H9 (cell line): ENCODE measurements at regions not wholly inside any gene's neighbourhood (a gene's known extent, or its start where the extent isn't known, plus 50 kb on each side); places are given as distances from the start of the nearest gene placed in this dataset.

Source experiments
- DNase-seq: peaks from one replicate; pipeline ENCODE4 v3.0.0-alpha.2; 2017
- H2AFZ ChIP-seq: one replicate; pipeline ENCODE4 v1.6.1; 2013; ENCODE audit warnings: mild to moderate bottlenecking, low read length, control low read depth, moderate library complexity
- H2AK5ac ChIP-seq: 2 replicates; pipeline ENCODE4 v1.6.1; 2013; ENCODE audit warnings: low read length, control low read depth, mixed read lengths; ENCODE audit not compliant: insufficient read length
- H2BK120ac ChIP-seq: one replicate; pipeline ENCODE4 v1.6.1; 2013; ENCODE audit warnings: low read depth, mild to moderate bottlenecking, low read length, control low read depth, inconsistent platforms; ENCODE audit not compliant: poor library complexity, severe bottlenecking
- H2BK12ac ChIP-seq: 2 replicates; pipeline ENCODE4 v1.6.1; 2013; ENCODE audit warnings: low read length, control low read depth, mixed read lengths, low read depth; ENCODE audit not compliant: insufficient read length
- H2BK15ac ChIP-seq: 2 replicates; pipeline ENCODE4 v1.6.1; 2013; ENCODE audit warnings: low read depth, low read length, control low read depth
- H2BK20ac ChIP-seq: one replicate; pipeline ENCODE4 v1.6.1; 2013; ENCODE audit warnings: low read depth, mild to moderate bottlenecking, low read length, control low read depth, inconsistent platforms; ENCODE audit not compliant: poor library complexity, severe bottlenecking
- H2BK5ac ChIP-seq: 2 replicates; pipeline ENCODE4 v1.6.1; 2013; ENCODE audit warnings: low read length, control low read depth, mixed read lengths; ENCODE audit not compliant: insufficient read length
- H3K14ac ChIP-seq: 2 replicates; pipeline ENCODE4 v1.6.1; 2013; ENCODE audit warnings: low read length, control low read depth; ENCODE audit not compliant: insufficient read depth
- H3K18ac ChIP-seq: 2 replicates; pipeline ENCODE4 v1.6.1; 2013; ENCODE audit warnings: low read depth, mild to moderate bottlenecking, mixed read lengths, low read length, control low read depth; ENCODE audit not compliant: insufficient read length
- H3K23ac ChIP-seq: 2 replicates; pipeline ENCODE4 v1.6.1; 2013; ENCODE audit warnings: low read length, control low read depth, mixed read lengths, low read depth; ENCODE audit not compliant: insufficient read length
- H3K23me2 ChIP-seq: 2 replicates; pipeline ENCODE4 v1.6.1; 2013; ENCODE audit warnings: low read depth, mild to moderate bottlenecking, mixed read lengths, low read length, control low read depth; ENCODE audit not compliant: insufficient read length, poor library complexity, severe bottlenecking
- H3K27ac ChIP-seq: 2 replicates; pipeline ENCODE4 v1.5.1; 2013; ENCODE audit warnings: low read length, control low read depth, mixed read lengths, low read depth; ENCODE audit not compliant: insufficient read length
- H3K27me3 ChIP-seq: 2 replicates; pipeline ENCODE4 v1.6.1; 2013; ENCODE audit warnings: low read length, control low read depth, inconsistent platforms; ENCODE audit not compliant: insufficient read depth
- H3K4ac ChIP-seq: 2 replicates; pipeline ENCODE4 v1.6.1; 2013; ENCODE audit warnings: low read depth, mild to moderate bottlenecking, control low read depth, inconsistent platforms, low read length, moderate library complexity
- H3K4me1 ChIP-seq: 2 replicates; pipeline ENCODE4 v1.6.1; 2013; ENCODE audit warnings: low read length, control low read depth, inconsistent platforms; ENCODE audit not compliant: insufficient read depth
- H3K4me2 ChIP-seq: 2 replicates; pipeline ENCODE4 v1.6.1; 2013; ENCODE audit warnings: low read length, control low read depth, mixed read lengths; ENCODE audit not compliant: insufficient read length, insufficient read depth
- H3K56ac ChIP-seq: 2 replicates; pipeline ENCODE4 v1.6.1; 2013; ENCODE audit warnings: low read depth, mild to moderate bottlenecking, mixed read lengths, low read length, control low read depth; ENCODE audit not compliant: insufficient read length
- H3K79me1 ChIP-seq: 2 replicates; pipeline ENCODE4 v1.6.1; 2013; ENCODE audit warnings: low read depth, mild to moderate bottlenecking, moderate library complexity, low read length, control low read depth, inconsistent platforms; ENCODE audit not compliant: insufficient read depth, poor library complexity, severe bottlenecking
- H3K79me2 ChIP-seq: 2 replicates; pipeline ENCODE4 v1.6.1; 2013; ENCODE audit warnings: low read length, control low read depth, inconsistent platforms; ENCODE audit not compliant: insufficient read depth
- H3K9ac ChIP-seq: 2 replicates; pipeline ENCODE4 v1.6.1; 2013; ENCODE audit warnings: low read length, control low read depth, mixed read lengths; ENCODE audit not compliant: insufficient read length; ENCODE audit errors: extremely low read depth
- H3K9me3 ChIP-seq: one replicate; pipeline ENCODE4 v1.6.1; 2013; ENCODE audit warnings: low read depth, low read length, inconsistent platforms; ENCODE audit not compliant: control insufficient read depth
- H3T11ph ChIP-seq: one replicate; pipeline ENCODE4 v1.6.1; 2013; ENCODE audit warnings: mild to moderate bottlenecking, low read length, control low read depth, inconsistent platforms
- H4K20me1 ChIP-seq: one replicate; pipeline ENCODE4 v1.6.1; 2013; ENCODE audit not compliant: control insufficient read depth, insufficient read length, insufficient read depth
- H4K5ac ChIP-seq: 2 replicates; pipeline ENCODE4 v1.6.1; 2013; ENCODE audit warnings: low read depth, mild to moderate bottlenecking, mixed read lengths, low read length, control low read depth; ENCODE audit not compliant: insufficient read length
- H4K8ac ChIP-seq: replicated peaks from 2 replicates; pipeline ENCODE4 v1.6.1; 2013; ENCODE audit warnings: low read length, control low read depth, mixed read lengths, low read depth; ENCODE audit not compliant: insufficient read length
- H4K91ac ChIP-seq: 2 replicates; pipeline ENCODE4 v1.6.1; 2013; ENCODE audit warnings: low read depth, mild to moderate bottlenecking, moderate library complexity, mixed read lengths, low read length, control low read depth; ENCODE audit not compliant: insufficient read length
- H3K27ac Mint-ChIP-seq, 3 experiments: 2 replicates in 2 of 3; 3 replicates in 1 of 3; pipeline ENCODE4 v1.8.0; 2020 to 2021; ENCODE audit warnings: mixed read lengths in 3 of 3, mild to moderate bottlenecking in 1 of 3, moderate library complexity in 1 of 3
- H3K27me3 Mint-ChIP-seq: 2 replicates; pipeline ENCODE4 v1.8.0; 2021; ENCODE audit warnings: low read depth, mild to moderate bottlenecking, moderate library complexity, mixed read lengths
- H3K36me3 Mint-ChIP-seq, 3 experiments: 2 replicates in 2 of 3; 3 replicates in 1 of 3; pipeline ENCODE4 v1.8.0; 2020 to 2021; ENCODE audit warnings: low read depth in 3 of 3, mixed read lengths in 3 of 3; ENCODE audit not compliant: insufficient read depth in 1 of 3
- H3K4me1 Mint-ChIP-seq, 2 experiments: 2 replicates each; pipeline ENCODE4 v1.8.0; 2020; ENCODE audit warnings: mixed read lengths in 2 of 2
- H3K4me3 Mint-ChIP-seq, 2 experiments: 2 replicates in 1 of 2; 3 replicates in 1 of 2; pipeline ENCODE4 v1.8.0; 2020 to 2021; ENCODE audit warnings: mild to moderate bottlenecking in 2 of 2, mixed read lengths in 2 of 2, moderate library complexity in 1 of 2
- H3K9me3 Mint-ChIP-seq, 2 experiments: 2 replicates in 1 of 2; 3 replicates in 1 of 2; pipeline ENCODE4 v1.8.0; 2020; ENCODE audit warnings: mild to moderate bottlenecking in 2 of 2, mixed read lengths in 2 of 2, moderate library complexity in 1 of 2
- CTCF ChIP-seq: fragments of 200-600 bp; sonication (generic); conservative IDR thresholded peaks from 3 replicates; pipeline ENCODE4 v1.8.0; 2021; ENCODE audit warnings: antibody characterized with exemption, mild to moderate bottlenecking
- WGBS: extraction: QIAGEN DNeasy Blood & Tissue Kit; methylation state at CpG from one replicate; pipeline ENCODE4 v1.1.7; 2013; ENCODE audit warnings: missing lambda C conversion rate, low lambda C conversion rate, mixed read lengths; ENCODE audit not compliant: insufficient read length; ENCODE audit errors: extremely low coverage; 5-methylcytosine and 5-hydroxymethylcytosine counted together

DNA sequence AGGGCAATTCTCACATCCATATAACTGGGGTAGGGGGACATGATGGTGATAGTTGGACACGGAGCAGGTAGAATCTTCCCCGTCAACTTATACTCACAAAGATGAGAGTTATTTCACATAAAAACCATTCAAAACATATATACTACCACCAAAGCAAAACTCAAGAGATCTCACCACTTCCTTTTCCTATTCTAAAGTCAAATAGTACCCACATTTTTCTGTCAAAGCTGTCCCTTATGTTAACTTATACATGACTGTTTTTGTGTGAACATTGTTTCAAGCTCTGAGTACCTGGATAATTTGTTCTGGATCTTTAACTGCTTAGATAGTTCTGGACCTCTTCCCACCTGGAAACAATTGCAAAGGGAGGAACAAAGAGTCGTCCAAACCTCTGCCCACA lies 95.5 kb upstream of the MAN2A1 start:
- Histone ChIP-seq H3K9ac (no peak overlapping the region), H2BK120ac (no peak overlapping the region), H3K79me2 (no peaks in the 10 kb centered on the region), H3K23ac (no peak overlapping the region), H3K4me2 (no peak overlapping the region), H3K9me3 (no peaks in the 10 kb centered on the region), H3K23me2 (no peaks in the 10 kb centered on the region), H3K56ac (no peak overlapping the region), H2BK15ac (no peak overlapping the region), H3K27ac (no peak overlapping the region), H2AK5ac (no peak overlapping the region), H3T11ph (no peak overlapping the region), H2BK20ac (no peak overlapping the region), H3K27me3 (no peaks in the 10 kb centered on the region), H2BK5ac (no peak overlapping the region), H4K20me1 (no peaks in the 10 kb centered on the region), H4K5ac (no peak overlapping the region), H3K4me1 (no peaks in the 10 kb centered on the region), H3K79me1 (no peaks in the 10 kb centered on the region), H3K4ac (no peak overlapping the region), H4K8ac (no peak overlapping the region), H3K14ac (no peak overlapping the region), H2AFZ (no peak overlapping the region), H3K18ac (no peak overlapping the region), H2BK12ac (no peak overlapping the region), H4K91ac (no peak overlapping the region)
- Mint-ChIP-seq H3K27me3 (peaks cover 2% of the 10 kb centered on the region; the same call in 1 of the 2 replicates), H3K36me3 (no peaks in the 10 kb centered on the region), H3K4me3 (no peak overlapping the region), H3K4me1 (no peaks in the 10 kb centered on the region), H3K27ac (no peak overlapping the region), H3K9me3 (no peaks in the 10 kb centered on the region)
- WGBS, result no CpG with 5 or more reads among the region's 3 CpGs
- DNase-seq, result no peak
- no peak for TF ChIP-seq CTCF
